ENCODE measurements at regions not wholly inside any gene's neighbourhood (a gene's known extent, or its start where the extent isn't known, plus 50 kb on each side); places are given as distances from the start of the nearest gene placed in this dataset.

DNA sequence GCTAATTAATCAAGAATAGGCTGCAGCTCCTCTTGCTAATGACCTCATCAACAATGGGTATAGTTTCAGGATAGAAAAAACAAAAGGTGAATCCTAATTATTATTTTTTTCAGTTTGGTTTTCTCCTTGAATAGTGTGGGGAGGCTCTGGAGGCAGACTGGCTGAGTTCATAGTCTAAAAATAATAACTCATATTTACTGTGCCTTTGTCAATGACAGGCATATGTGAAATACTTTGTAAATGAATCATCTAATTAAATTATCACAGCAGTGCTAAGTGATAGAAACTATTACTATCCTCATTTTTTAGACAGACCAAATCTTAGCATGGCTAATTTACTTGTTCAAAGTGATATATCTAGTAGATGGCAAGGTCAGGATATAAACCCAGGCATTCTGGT lies 1261.0 kb upstream of the SLC10A2 start:
- H3K27me3 Mint-ChIP-seq (ENCODE audit: insufficient read depth, low read depth, poor library complexity) = no peaks in the 10 kb centered on the region
- Histone ChIP-seq H3K4me3 (no peak overlapping the region), H3K79me2 (replicated peaks; ENCODE audit: insufficient read depth) (no peaks in the 10 kb centered on the region), H3K4me2 (no peak overlapping the region), H3K4me1 (ENCODE audit: insufficient read depth) (no peaks in the 10 kb centered on the region), H3K36me3 (ENCODE audit: insufficient read depth) (no peaks in the 10 kb centered on the region), H2AFZ (no peak overlapping the region), H3F3A (replicated peaks; ENCODE audit: low read depth) (no peaks in the 10 kb centered on the region), H3K27me3 (ENCODE audit: insufficient read depth) (no peaks in the 10 kb centered on the region), H3K27ac (ENCODE audit: low read depth) (no peak overlapping the region), H3K9me2 (ENCODE audit: insufficient read depth) (no peaks in the 10 kb centered on the region), H4K20me1 (replicated peaks; ENCODE audit: insufficient read depth) (no peaks in the 10 kb centered on the region)
- H3K36me3 Mint-ChIP-seq (ENCODE audit: low read depth) = peaks cover 16% of the 10 kb centered on the region; the same call in 2 of the 3 replicates
- no peak overlapping the region for H3K4me3 Mint-ChIP-seq
- H3K27ac Mint-ChIP-seq = no peak overlapping the region
- no peaks in the 10 kb centered on the region for H3K4me1 Mint-ChIP-seq
- ATAC-seq = no peak
- DNase-seq (ENCODE audit: low spot score) = no peak
- TF ChIP-seq, protein P1, sequence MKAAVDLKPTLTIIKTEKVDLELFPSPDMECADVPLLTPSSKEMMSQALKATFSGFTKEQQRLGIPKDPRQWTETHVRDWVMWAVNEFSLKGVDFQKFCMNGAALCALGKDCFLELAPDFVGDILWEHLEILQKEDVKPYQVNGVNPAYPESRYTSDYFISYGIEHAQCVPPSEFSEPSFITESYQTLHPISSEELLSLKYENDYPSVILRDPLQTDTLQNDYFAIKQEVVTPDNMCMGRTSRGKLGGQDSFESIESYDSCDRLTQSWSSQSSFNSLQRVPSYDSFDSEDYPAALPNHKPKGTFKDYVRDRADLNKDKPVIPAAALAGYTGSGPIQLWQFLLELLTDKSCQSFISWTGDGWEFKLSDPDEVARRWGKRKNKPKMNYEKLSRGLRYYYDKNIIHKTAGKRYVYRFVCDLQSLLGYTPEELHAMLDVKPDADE (IDR thresholded peaks at IDR 0.05) = no peak
- TF ChIP-seq EZH2phosphoT487 (IDR thresholded peaks at IDR 0.05; ENCODE audit: unreplicated experiment) (no peak), ZNF462 (CRISPR knock-in tag; IDR thresholded peaks at IDR 0.05) (no peak), CTCF (conservative IDR thresholded peaks at IDR 0.05; ENCODE audit: low read depth in 2 of 2) (no peak), ZNF331 (CRISPR knock-in tag; IDR thresholded peaks at IDR 0.05; ENCODE audit: low read depth) (no peak), CREB1 (CRISPR knock-in tag; IDR thresholded peaks at IDR 0.05; ENCODE audit: low read depth) (no peak), JUNB (IDR thresholded peaks at IDR 0.05; ENCODE audit: unreplicated experiment) (no peak), NANOG (IDR thresholded peaks at IDR 0.05; ENCODE audit: borderline replicate concordance) (no peak), REST (IDR thresholded peaks at IDR 0.05; ENCODE audit: unreplicated experiment) (no peak), STAT1 (IDR thresholded peaks at IDR 0.05; ENCODE audit: unreplicated experiment) (no peak), POLR2AphosphoS5 (IDR thresholded peaks at IDR 0.05; ENCODE audit: low read depth) (no peak), EZH2 (IDR thresholded peaks at IDR 0.05; ENCODE audit: low read depth, unreplicated experiment) (no peak), ZNF114 (CRISPR knock-in tag; IDR thresholded peaks at IDR 0.05) (no peak)
- H3K9me3 Mint-ChIP-seq = peaks cover 15% of the 10 kb centered on the region

All from GM23338 (cell line).